B cell (primary cell): ENCODE measurements at regions not wholly inside any gene's neighbourhood (a gene's known extent, or its start where the extent isn't known, plus 50 kb on each side); places are given as distances from the start of the nearest gene placed in this dataset.

ENCODE experiments used
- EZH2 ChIP-seq: IDR thresholded peaks from 2 replicates; pipeline ENCODE4 v1.6.1; 2012; ENCODE audit warnings: borderline replicate concordance, low read depth, mild to moderate bottlenecking, moderate library complexity, low read length; ENCODE audit not compliant: insufficient read depth, poor library complexity, severe bottlenecking
- TF ChIP-seq, protein P1 (sequence below): fragments of 200-600 bp; IDR thresholded peaks from one replicate; pipeline ENCODE4 v1.8.0; 2022; ENCODE audit warnings: antibody characterized with exemption, mild to moderate bottlenecking

DNA sequence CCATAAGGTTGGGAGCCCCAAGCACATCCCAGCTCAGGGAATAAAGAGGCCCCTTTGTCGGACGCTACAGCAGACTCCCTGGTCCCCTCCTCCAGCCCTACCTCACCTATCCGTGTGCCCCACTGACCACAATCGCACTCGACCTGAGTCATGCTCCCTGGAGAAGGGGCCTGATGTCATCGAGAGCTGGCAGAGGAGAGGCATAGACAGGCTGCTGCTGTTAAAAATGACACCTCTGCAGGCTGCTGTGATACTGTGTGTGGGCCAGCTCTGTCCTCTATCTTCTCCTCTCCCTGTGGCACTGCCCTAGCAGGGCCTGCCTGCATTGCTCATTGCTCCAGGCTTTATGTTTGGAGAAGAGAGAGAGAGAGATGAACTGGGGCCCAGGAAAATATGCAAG lies 123.4 kb upstream of the SYT13 start:
- no peak for TF ChIP-seq EZH2
- TF ChIP-seq, protein P1, sequence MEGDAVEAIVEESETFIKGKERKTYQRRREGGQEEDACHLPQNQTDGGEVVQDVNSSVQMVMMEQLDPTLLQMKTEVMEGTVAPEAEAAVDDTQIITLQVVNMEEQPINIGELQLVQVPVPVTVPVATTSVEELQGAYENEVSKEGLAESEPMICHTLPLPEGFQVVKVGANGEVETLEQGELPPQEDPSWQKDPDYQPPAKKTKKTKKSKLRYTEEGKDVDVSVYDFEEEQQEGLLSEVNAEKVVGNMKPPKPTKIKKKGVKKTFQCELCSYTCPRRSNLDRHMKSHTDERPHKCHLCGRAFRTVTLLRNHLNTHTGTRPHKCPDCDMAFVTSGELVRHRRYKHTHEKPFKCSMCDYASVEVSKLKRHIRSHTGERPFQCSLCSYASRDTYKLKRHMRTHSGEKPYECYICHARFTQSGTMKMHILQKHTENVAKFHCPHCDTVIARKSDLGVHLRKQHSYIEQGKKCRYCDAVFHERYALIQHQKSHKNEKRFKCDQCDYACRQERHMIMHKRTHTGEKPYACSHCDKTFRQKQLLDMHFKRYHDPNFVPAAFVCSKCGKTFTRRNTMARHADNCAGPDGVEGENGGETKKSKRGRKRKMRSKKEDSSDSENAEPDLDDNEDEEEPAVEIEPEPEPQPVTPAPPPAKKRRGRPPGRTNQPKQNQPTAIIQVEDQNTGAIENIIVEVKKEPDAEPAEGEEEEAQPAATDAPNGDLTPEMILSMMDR: no peak
